OCI-LY1 (cell line): ENCODE measurements at regions not wholly inside any gene's neighbourhood (a gene's known extent, or its start where the extent isn't known, plus 50 kb on each side); places are given as distances from the start of the nearest gene placed in this dataset.

ENCODE experiments used
- EZH2 ChIP-seq: fragments of 200-600 bp; sonication (generic), shearing (Covaris generic); IDR thresholded peaks from 2 replicates; pipeline ENCODE4 v1.8.0; 2017; ENCODE audit warnings: borderline replicate concordance, mixed run types, mild to moderate bottlenecking, antibody characterized with exemption, low read length, moderate library complexity, mixed read lengths
- TF ChIP-seq, protein P1 (sequence below): fragments of 200-600 bp; sonication (generic), shearing (Covaris generic); IDR thresholded peaks from 2 replicates; pipeline ENCODE4 v1.5.1; 2017; ENCODE audit warnings: mild to moderate bottlenecking, antibody characterized with exemption, low read length, moderate library complexity, mixed read lengths

DNA sequence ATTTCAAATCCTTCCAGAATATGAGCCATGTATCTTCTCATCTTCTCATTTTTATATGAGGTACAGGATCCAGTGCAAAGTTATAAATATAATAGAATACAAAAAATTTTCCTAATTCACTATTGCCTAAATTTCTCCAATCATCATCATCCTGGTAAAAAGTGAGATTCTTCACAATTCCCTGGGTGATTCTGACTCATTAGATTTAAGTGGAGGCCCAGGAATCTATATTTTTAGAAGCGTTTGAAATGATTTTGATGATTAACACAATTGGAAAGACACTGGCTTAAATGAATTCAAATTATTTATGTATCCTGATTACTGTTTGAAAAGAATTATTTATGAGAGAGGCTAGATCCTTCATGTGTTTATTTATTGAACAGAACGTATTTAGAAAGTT, 380.3 kb upstream of the PDE3A start:
- no peak for TF ChIP-seq EZH2
- TF ChIP-seq, protein P1, sequence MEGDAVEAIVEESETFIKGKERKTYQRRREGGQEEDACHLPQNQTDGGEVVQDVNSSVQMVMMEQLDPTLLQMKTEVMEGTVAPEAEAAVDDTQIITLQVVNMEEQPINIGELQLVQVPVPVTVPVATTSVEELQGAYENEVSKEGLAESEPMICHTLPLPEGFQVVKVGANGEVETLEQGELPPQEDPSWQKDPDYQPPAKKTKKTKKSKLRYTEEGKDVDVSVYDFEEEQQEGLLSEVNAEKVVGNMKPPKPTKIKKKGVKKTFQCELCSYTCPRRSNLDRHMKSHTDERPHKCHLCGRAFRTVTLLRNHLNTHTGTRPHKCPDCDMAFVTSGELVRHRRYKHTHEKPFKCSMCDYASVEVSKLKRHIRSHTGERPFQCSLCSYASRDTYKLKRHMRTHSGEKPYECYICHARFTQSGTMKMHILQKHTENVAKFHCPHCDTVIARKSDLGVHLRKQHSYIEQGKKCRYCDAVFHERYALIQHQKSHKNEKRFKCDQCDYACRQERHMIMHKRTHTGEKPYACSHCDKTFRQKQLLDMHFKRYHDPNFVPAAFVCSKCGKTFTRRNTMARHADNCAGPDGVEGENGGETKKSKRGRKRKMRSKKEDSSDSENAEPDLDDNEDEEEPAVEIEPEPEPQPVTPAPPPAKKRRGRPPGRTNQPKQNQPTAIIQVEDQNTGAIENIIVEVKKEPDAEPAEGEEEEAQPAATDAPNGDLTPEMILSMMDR, result no peak
